DOHH2 (cell line): ENCODE measurements at regions not wholly inside any gene's neighbourhood (a gene's known extent, or its start where the extent isn't known, plus 50 kb on each side); places are given as distances from the start of the nearest gene placed in this dataset.

Experiments used
- CTCF ChIP-seq: fragments of 200-600 bp; sonication (generic); IDR thresholded peaks from one replicate; pipeline ENCODE4 v1.5.1; 2014; ENCODE audit warnings: antibody characterized with exemption, mild to moderate bottlenecking, low read depth, low read length; ENCODE audit not compliant: poor library complexity, severe bottlenecking
- EZH2phosphoT487 ChIP-seq: fragments of 200-600 bp; sonication (generic); IDR thresholded peaks from 2 replicates; pipeline ENCODE4 v1.6.1; 2017; ENCODE audit warnings: borderline replicate concordance, mild to moderate bottlenecking, antibody characterized with exemption, low read length, moderate library complexity, mixed read lengths

GRCh38 chr3:65079560-65079959, 391.8 kb upstream of the ADAMTS9 start:
- no peak for TF ChIP-seq CTCF
- TF ChIP-seq EZH2phosphoT487, result no peak
